22Rv1 (cell line): ENCODE measurements at regions not wholly inside any gene's neighbourhood (a gene's known extent, or its start where the extent isn't known, plus 50 kb on each side); places are given as distances from the start of the nearest gene placed in this dataset.

ENCODE experiments used
- CTCF ChIP-seq: fragments of 450-650 bp; IDR thresholded peaks from 2 replicates; pipeline ENCODE4 v1.5.1; 2017; ENCODE audit warnings: mild to moderate bottlenecking
- ZFX ChIP-seq: fragments of 450-650 bp; IDR thresholded peaks from 2 replicates; pipeline ENCODE4 v1.6.1; 2017; ENCODE audit warnings: antibody characterized with exemption, borderline replicate concordance

GRCh38 chr2:212843409-212844199 is 305.0 kb upstream of the ERBB4 start:
- TF ChIP-seq CTCF (no peak), ZFX (no peak)
